GM18517 (cell line): ENCODE measurements at regions not wholly inside any gene's neighbourhood (a gene's known extent, or its start where the extent isn't known, plus 50 kb on each side); places are given as distances from the start of the nearest gene placed in this dataset.
"Not testable (repeated sequence)": the region's sequence is repeated elsewhere in the genome, so short reads cannot be mapped to it uniquely, and the experiment has no call there.

Experiments used
- ATAC-seq: cut with Tn5 transposase; IDR thresholded peaks from one replicate; pipeline ENCODE4 v1.9.1; 2021; ENCODE audit warnings: mild to moderate bottlenecking, moderate library complexity; ENCODE audit not compliant: unreplicated experiment

GRCh38 chr1:182261655-182262054, 129.9 kb downstream of the GLUL start:
- peak; percentile 51 for ATAC-seq

GRCh38 chr1:182260516-182260915, 131.1 kb downstream of the GLUL start:
- no peak for ATAC-seq

- no peak for ATAC-seq
Measured at GRCh38 chr1:182259968-182260367, 131.6 kb downstream of the GLUL start.

DNA sequence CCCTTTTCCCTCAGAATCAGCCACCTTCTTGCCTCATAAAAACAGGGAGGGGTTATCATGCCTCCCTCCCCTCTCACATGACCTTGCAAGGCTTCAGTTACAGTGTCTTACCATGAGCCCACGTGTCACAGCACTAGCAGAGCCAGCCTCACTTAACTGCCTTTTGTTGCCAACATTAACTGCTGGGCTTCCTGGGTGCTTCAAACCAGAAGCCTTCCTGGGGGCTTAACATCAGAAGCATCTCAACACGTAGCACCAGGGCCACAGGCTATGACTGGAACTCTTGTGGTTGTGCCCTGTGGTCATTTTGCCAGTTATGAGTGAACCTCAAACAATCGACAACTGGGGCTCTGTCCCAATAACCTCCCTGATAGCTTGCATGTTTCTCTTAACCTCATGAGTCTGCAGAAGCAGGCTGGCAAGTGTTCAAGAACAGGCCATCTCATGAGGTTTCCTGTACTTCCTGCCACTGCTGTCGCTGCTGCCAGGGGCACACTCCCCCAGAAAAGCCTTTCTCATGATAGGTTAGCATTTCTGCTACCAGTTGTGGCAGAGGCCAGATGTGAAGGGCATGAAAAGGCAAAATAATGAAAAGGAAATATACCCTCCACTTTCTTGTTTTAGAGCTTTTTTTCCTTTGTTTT, 132.2 kb downstream of the GLUL start:
- ATAC-seq = peak; percentile 66

DNA sequence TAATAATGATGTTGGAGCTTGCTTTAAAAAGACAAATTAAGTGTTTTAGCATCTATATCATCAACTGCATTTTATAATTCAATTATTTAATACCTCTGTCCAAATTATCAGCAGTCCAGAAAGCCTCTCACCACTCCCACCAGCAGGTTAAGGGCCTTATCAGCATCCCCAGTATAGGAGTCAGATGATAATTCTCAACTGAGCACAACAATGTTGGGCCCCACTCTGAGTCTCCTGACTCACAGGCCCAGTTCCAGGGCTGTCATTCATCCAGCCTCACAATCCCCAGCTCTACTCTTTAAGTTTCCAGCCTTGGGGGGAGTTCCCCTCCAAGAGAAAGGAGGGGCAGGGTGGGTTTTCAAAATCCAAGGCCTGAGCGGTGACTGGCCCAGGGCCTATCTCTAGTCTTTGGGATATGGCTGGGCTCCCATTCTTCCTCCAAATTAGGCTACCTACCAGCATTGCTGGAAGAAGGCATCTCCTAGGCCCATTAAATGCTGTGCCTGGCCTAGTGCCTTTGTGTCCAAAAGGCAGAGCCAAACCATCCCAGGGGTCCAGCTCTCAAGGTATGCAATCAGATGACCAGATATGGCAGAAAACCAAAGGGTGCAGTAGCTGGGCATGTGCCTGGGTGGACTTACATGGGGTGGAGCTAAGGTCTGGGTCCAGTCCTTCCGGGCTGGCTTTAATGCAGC, 134.1 kb downstream of the GLUL start:
- ATAC-seq = no peak

DNA sequence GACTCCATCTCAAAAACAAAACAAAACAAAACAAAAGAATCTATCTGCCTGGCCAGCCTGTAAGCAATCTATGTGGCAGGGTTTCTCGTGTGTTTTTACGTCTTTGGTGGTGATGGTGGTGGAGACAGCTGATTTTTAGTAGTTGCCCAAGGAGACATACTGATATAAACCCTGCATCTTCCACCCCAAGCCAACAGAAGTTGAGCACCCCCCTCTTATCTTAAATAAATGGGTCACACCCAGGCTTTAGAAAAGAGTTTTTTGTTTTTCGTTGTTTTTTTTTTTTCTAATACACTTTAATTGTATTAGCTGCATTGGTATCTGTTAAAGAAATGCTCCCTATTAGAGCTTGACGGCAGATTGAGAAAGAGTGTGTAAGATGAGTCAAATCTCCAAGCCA, 134.7 kb downstream of the GLUL start:
- no peak for ATAC-seq

- ATAC-seq = no peak
Measured at GRCh38 chr1:182255494-182255893, 136.1 kb downstream of the GLUL start.

GRCh38 chr1:182253319-182253860, 138.2 kb downstream of the GLUL start:
- no peak for ATAC-seq

DNA sequence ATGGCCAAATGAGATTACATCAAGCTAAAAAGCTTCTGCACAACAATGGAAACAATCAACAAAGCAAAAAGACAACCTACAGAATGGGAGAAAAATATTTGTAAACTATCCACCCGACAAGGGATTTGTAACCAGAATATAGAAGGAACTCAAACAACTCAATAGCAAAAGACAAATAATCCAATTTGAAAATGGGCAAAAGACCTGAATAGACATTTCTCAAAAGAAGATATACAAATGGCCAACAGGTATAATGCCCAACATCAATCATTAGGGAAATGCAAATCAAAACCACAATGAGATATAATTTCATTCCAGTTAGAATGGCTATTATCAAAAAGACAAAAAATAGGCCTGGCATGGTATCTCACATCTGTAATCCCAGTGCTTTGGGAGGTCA, 140.0 kb downstream of the GLUL start:
- ATAC-seq = no peak

- peak; percentile 85 for ATAC-seq
Measured at GRCh38 chr1:182249201-182249676, 142.4 kb downstream of the GLUL start.

DNA sequence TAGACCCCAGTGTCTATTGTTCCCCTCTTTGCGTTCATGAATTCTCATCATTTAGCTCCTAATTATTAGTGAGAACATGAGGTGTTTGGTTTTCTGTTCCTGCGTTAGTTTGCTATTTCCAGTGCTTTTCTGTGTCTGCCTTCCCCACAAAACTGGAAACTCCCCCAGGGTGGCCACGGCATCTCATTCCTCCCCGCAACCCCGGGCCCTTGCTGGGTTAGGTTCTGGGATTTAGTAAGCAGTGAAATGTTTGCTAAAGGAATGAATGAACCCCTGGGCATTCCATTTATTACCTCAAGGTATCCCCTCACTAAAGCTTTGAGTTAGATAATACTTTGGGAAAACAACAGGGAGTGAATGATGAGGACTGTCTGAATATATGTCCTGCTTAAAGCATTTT, 142.9 kb downstream of the GLUL start:
- ATAC-seq = peak; percentile 18

DNA sequence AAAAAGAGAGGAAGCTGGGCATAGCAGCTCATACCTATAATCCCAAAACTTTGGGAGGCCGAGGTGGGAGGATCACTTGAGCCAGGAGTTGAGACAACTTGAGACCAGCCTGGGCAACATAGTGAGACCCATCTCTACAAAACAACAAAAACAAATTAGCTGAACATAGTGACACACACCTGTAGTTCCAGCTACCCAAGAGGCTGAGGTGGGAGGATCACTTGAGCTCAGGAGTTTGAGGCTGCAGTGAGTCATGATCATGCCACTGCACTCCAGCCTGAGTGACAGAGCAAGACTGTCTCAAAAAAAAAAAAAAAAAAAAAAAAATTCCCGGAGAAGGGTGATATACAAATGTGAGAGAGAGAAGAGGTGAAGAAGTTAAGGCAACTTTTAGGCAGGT, 143.8 kb downstream of the GLUL start:
- ATAC-seq = not testable (repeated sequence)

- no peak for ATAC-seq
Measured at GRCh38 chr1:182246783-182247182, 144.8 kb downstream of the GLUL start.

GRCh38 chr1:182245040-182245439, 146.6 kb downstream of the GLUL start:
- ATAC-seq = no peak

- no peak for ATAC-seq
Measured at GRCh38 chr1:182244451-182244850, 147.1 kb downstream of the GLUL start.

DNA sequence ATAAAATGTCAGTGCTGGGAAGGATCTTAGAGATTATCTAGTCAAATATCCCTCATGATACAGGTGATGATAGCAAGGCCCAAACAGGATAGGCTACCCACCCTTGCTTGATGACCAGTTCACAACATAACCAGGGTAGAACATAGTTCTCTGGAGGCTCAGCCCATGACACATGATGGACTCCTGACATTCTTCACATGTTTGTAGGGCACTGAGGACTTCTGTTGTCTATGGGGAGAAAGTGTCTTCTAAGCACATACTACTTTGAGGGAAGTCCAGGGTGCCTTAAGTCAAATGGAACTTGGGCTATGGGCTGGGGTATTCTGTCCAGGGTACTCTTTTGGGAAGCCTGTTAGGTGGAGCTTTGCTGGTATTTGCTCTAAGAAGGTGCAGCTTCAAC, 148.9 kb downstream of the GLUL start:
- ATAC-seq = no peak

GRCh38 chr1:182240085-182240484, 151.5 kb downstream of the GLUL start:
- ATAC-seq = no peak

DNA sequence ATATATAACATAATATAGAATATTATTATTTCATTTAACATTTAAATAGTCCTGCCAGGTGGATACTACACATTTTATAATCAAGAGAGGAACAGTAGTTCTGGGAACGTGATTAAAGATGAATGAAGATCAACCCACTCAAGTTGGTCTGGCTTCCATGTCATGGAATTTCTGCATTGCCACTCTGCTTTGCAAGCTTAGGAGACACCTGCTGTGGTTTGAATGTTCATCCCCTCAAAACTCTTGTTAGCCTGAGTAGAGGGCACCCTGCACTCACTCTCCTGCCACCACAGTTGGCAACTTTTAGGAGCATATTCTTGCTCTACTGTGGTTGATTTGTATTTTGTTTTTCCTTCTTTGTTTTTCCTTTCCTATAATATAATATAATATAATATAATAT, 153.2 kb downstream of the GLUL start:
- no peak for ATAC-seq

DNA sequence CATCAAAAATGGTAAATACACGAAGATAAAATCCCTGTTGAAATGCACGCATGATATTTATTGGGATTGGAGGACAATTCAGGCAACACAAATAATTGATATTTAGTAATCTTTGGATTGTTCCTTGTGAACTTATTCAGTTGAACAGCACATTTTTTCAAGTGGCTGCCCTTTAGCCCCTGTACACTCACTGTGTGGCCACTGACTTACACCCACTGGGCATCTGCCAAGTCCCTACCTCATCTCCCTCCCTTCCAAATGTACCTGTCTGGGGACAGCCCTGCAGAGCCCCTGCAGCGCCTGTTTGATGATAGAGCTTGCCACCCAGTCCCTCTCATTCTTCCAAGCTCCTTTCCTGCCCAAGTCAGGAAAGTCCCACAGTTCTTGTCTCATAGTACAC, 154.3 kb downstream of the GLUL start:
- no peak for ATAC-seq

GRCh38 chr1:182236651-182237077, 154.9 kb downstream of the GLUL start:
- ATAC-seq = no peak

DNA sequence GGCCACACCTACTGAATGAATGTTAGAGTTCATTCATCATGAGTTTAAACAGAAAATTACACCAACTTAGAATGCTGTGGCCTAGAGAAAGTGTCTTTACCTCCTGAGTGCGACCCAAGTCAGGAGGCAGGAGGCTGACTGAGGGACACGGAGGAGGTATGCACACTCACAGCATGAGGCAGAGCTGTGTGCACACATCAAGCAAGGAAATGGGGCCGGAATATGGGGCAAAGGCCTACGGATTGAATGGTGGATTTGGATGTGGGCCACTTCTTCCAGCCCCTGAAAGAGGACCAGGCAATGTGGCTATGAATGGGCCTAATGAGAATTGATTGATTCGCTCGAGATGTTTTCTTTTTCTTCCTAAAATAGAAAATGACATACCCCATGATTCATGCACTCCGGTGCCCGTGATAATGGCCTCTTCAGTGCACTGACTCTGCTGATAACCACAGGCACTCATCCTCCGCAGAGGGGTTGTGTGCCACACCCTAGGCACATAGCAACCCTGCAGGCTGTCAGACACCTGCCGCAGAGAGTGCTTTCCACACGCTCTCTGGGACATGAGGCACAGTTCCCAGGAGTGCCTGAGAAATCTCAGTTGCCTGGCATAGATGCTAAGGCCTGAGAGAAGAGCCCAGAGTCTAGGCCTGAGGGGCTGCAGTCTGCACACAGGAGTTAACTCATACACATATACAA, 155.5 kb downstream of the GLUL start:
- no peak for ATAC-seq

- ATAC-seq = no peak
Measured at GRCh38 chr1:182235604-182235951, 156.0 kb downstream of the GLUL start.
